Activated CD8-positive, alpha-beta memory T cell treated with anti-CD3 and anti-CD28 coated beads for 24 hours (primary cell): ENCODE measurements at regions not wholly inside any gene's neighbourhood (a gene's known extent, or its start where the extent isn't known, plus 50 kb on each side); places are given as distances from the start of the nearest gene placed in this dataset.

ENCODE experiments used
- DNase-seq: peaks from one replicate; pipeline ENCODE4 v3.0.0-alpha.2; 2020

GRCh38 chr5:175021841-175022625 is 297.7 kb downstream of the MSX2 start:
- DNase-seq, result no peak

GRCh38 chr5:175021321-175021720 is 296.9 kb downstream of the MSX2 start:
- DNase-seq, result no peak

GRCh38 chr5:175015028-175015685 is 290.8 kb downstream of the MSX2 start:
- no peak for DNase-seq

- DNase-seq, result no peak
Measured at GRCh38 chr5:175013251-175013650, 288.9 kb downstream of the MSX2 start.

GRCh38 chr5:175012267-175012666 is 287.9 kb downstream of the MSX2 start:
- DNase-seq, result no peak

- DNase-seq, result no peak
Measured at GRCh38 chr5:175003531-175003930, 279.1 kb downstream of the MSX2 start.

GRCh38 chr5:175001876-175002645 is 277.7 kb downstream of the MSX2 start:
- no peak for DNase-seq

- DNase-seq, result no peak
Measured at GRCh38 chr5:175001311-175001710, 276.9 kb downstream of the MSX2 start.

GRCh38 chr5:174999581-174999980 is 275.2 kb downstream of the MSX2 start:
- no peak for DNase-seq

GRCh38 chr5:174998131-174998730 is 273.8 kb downstream of the MSX2 start:
- DNase-seq, result no peak

GRCh38 chr5:174997688-174998087 is 273.3 kb downstream of the MSX2 start:
- DNase-seq, result no peak

- DNase-seq, result no peak
Measured at GRCh38 chr5:174996941-174997340, 272.6 kb downstream of the MSX2 start.

- no peak for DNase-seq
Measured at GRCh38 chr5:174995827-174996226, 271.4 kb downstream of the MSX2 start.

GRCh38 chr5:174991847-174992246 is 267.5 kb downstream of the MSX2 start:
- DNase-seq, result no peak

- no peak for DNase-seq
Measured at GRCh38 chr5:174990909-174991308, 266.5 kb downstream of the MSX2 start.

- DNase-seq, result no peak
Measured at GRCh38 chr5:174987443-174988012, 263.1 kb downstream of the MSX2 start.

- no peak for DNase-seq
Measured at GRCh38 chr5:174984863-174985262, 260.5 kb downstream of the MSX2 start.

GRCh38 chr5:174982485-174982884 is 258.1 kb downstream of the MSX2 start:
- no peak for DNase-seq

GRCh38 chr5:174981416-174981815 is 257.0 kb downstream of the MSX2 start:
- DNase-seq, result no peak

- no peak for DNase-seq
Measured at GRCh38 chr5:174980952-174981351, 256.6 kb downstream of the MSX2 start.

GRCh38 chr5:174972291-174972690 is 247.9 kb downstream of the MSX2 start:
- DNase-seq, result no peak

- DNase-seq, result no peak
Measured at GRCh38 chr5:174971210-174971609, 246.8 kb downstream of the MSX2 start.

GRCh38 chr5:174970502-174970901 is 246.1 kb downstream of the MSX2 start:
- DNase-seq, result no peak
